ENCODE measurements at regions not wholly inside any gene's neighbourhood (a gene's known extent, or its start where the extent isn't known, plus 50 kb on each side); places are given as distances from the start of the nearest gene placed in this dataset.

- ATAC-seq (ENCODE audit: poor library complexity) (no peak), DNase-seq (no peak)
- Mint-ChIP-seq H3K4me1 (ENCODE audit: low read depth) (no peaks in the 10 kb centered on the region), H3K9me3 (peaks cover 12% of the 10 kb centered on the region), H3K27me3 (no peaks in the 10 kb centered on the region), H3K27ac (no peak overlapping the region), H3K4me3 (no peak overlapping the region), H3K36me3 (ENCODE audit: low read depth) (no peaks in the 10 kb centered on the region)
- ChIA-PET CTCF (no interaction called here), POLR2A (no interaction called here)
- no peaks in the 10 kb centered on the region for H3K27me3 ChIP-seq (ENCODE audit: control insufficient read depth in 1 of 2, insufficient read depth in 2 of 2, low read length in 2 of 2)
- TF ChIP-seq CTCF (IDR thresholded peaks at IDR 0.05), result no peak
- no peaks in the 10 kb centered on the region for H3K36me3 ChIP-seq (ENCODE audit: insufficient read depth, low read length)
- no peak overlapping the region for H3K4me3 ChIP-seq (ENCODE audit: low read length)
- no peak overlapping the region for H3K27ac ChIP-seq (ENCODE audit: low read depth in 1 of 2, low read length in 2 of 2)
- H3K9me3 ChIP-seq (ENCODE audit: control insufficient read depth in 1 of 2, insufficient read depth in 1 of 2, low read length in 2 of 2), result no peaks in the 10 kb centered on the region
- intact Hi-C loops (cut with DNase I, micrococcal nuclease), result no loop called here
- no peaks in the 10 kb centered on the region for H3K4me1 ChIP-seq (ENCODE audit: insufficient read depth, low read length)
These were observed 894.3 kb downstream of the OTOL1 start for GRCh38 chr3:162390891-162391290.

- ChIA-PET POLR2A (no interaction called here), CTCF (no interaction called here)
- Histone ChIP-seq H3K4me1 (ENCODE audit: insufficient read depth, low read length) (no peaks in the 10 kb centered on the region), H3K9me3 (ENCODE audit: control insufficient read depth in 1 of 2, insufficient read depth in 1 of 2, low read length in 2 of 2) (no peaks in the 10 kb centered on the region), H3K4me3 (ENCODE audit: low read length) (no peak overlapping the region), H3K27ac (ENCODE audit: low read depth in 1 of 2, low read length in 2 of 2) (no peak overlapping the region), H3K36me3 (ENCODE audit: insufficient read depth, low read length) (no peaks in the 10 kb centered on the region), H3K27me3 (ENCODE audit: control insufficient read depth in 1 of 2, insufficient read depth in 2 of 2, low read length in 2 of 2) (no peaks in the 10 kb centered on the region)
- Mint-ChIP-seq H3K4me3 (no peak overlapping the region), H3K27me3 (no peaks in the 10 kb centered on the region), H3K36me3 (ENCODE audit: low read depth) (no peaks in the 10 kb centered on the region), H3K4me1 (ENCODE audit: low read depth) (no peaks in the 10 kb centered on the region), H3K27ac (no peak overlapping the region), H3K9me3 (peaks cover 12% of the 10 kb centered on the region)
- DNase-seq (no peak), ATAC-seq (ENCODE audit: poor library complexity) (no peak)
- TF ChIP-seq CTCF (IDR thresholded peaks at IDR 0.05), result no peak
- intact Hi-C loops (cut with DNase I, micrococcal nuclease), result no loop called here
These were observed 894.7 kb downstream of the OTOL1 start for GRCh38 chr3:162391301-162391700.

DNA sequence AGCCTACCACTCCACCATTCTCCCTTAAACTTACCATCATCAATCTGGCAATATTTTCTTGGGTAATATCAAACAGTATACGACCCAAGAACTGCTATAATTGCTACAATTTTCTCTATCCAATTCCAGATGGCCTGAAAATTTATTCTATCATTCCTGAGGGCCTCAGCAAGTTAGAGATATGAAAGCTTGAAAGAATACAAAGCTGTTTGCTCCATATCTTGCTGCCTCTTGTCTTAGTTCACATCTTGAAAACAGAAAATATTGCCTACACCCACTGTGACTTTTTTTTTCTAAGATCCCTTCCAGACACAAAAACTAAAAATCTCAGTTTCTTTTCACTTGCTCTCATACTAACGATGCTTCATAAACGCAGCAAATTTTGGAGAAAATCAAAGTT lies 898.9 kb downstream of the OTOL1 start:
- ATAC-seq (ENCODE audit: poor library complexity) (no peak), DNase-seq (no peak)
- H3K4me1 ChIP-seq (ENCODE audit: insufficient read depth, low read length), result no peaks in the 10 kb centered on the region
- Mint-ChIP-seq H3K36me3 (ENCODE audit: low read depth) (no peaks in the 10 kb centered on the region), H3K27me3 (no peaks in the 10 kb centered on the region), H3K4me1 (ENCODE audit: low read depth) (no peaks in the 10 kb centered on the region), H3K27ac (no peak overlapping the region), H3K4me3 (no peak overlapping the region), H3K9me3 (peaks cover 9% of the 10 kb centered on the region)
- no peak overlapping the region for H3K4me3 ChIP-seq (ENCODE audit: low read length)
- ChIA-PET CTCF (no interaction called here), POLR2A (no interaction called here)
- H3K27me3 ChIP-seq (ENCODE audit: control insufficient read depth in 1 of 2, insufficient read depth in 2 of 2, low read length in 2 of 2), result no peaks in the 10 kb centered on the region
- H3K9me3 ChIP-seq (ENCODE audit: control insufficient read depth in 1 of 2, insufficient read depth in 1 of 2, low read length in 2 of 2), result no peaks in the 10 kb centered on the region
- intact Hi-C loops (cut with DNase I, micrococcal nuclease), result no loop called here
- no peaks in the 10 kb centered on the region for H3K36me3 ChIP-seq (ENCODE audit: insufficient read depth, low read length)
- no peak overlapping the region for H3K27ac ChIP-seq (ENCODE audit: low read depth in 1 of 2, low read length in 2 of 2)
- TF ChIP-seq CTCF (IDR thresholded peaks at IDR 0.05), result no peak

Data from CD4-positive, alpha-beta T cell (primary cell).